ENCODE measurements at regions not wholly inside any gene's neighbourhood (a gene's known extent, or its start where the extent isn't known, plus 50 kb on each side); places are given as distances from the start of the nearest gene placed in this dataset.
"Not testable (repeated sequence)": the region's sequence is repeated elsewhere in the genome, so short reads cannot be mapped to it uniquely, and the experiment has no call there.

- not testable (repeated sequence) for TF ChIP-seq POLR2A (IDR thresholded peaks at IDR 0.05; ENCODE audit: low read depth, low read length); TAF1 (IDR thresholded peaks at IDR 0.05; ENCODE audit: low read depth, low read length); POLR2AphosphoS5 (IDR thresholded peaks at IDR 0.05; ENCODE audit: low read depth, low read length); SPI1 (IDR thresholded peaks at IDR 0.05; ENCODE audit: low read depth, low read length); PAX5 (IDR thresholded peaks at IDR 0.05; ENCODE audit: insufficient read depth, low read length, severe bottlenecking); POU2F2 (IDR thresholded peaks at IDR 0.05; ENCODE audit: low read depth, low read length)
Observed at GRCh38 chr10:123283371-123283770, 129.2 kb downstream of the BUB3 start.
